K562 (cell line): ENCODE measurements at regions not wholly inside any gene's neighbourhood (a gene's known extent, or its start where the extent isn't known, plus 50 kb on each side); places are given as distances from the start of the nearest gene placed in this dataset.

Experiments used
- BACH1 ChIP-seq: fragments of 200-800 bp; sonication (Bioruptor generic); IDR thresholded peaks from 2 replicates; pipeline ENCODE4 v1.6.1; 2016; ENCODE audit warnings: missing genetic modification characterization, missing compliant biosample characterization
- CTCF ChIP-seq, 3 experiments: IDR thresholded peaks in 2 of 3; conservative IDR thresholded peaks in 1 of 3; 2 replicates each; pipeline ENCODE4 v1.5.1; 2011 to 2012; ENCODE audit warnings: low read length in 3 of 3, mild to moderate bottlenecking in 3 of 3, control low read depth in 2 of 3, improper control_type of control experiment in 1 of 3, inconsistent platforms in 1 of 3, low read depth in 1 of 3, mixed read lengths in 1 of 3, moderate library complexity in 1 of 3; ENCODE audit not compliant: insufficient read depth in 2 of 3
- POLR2A ChIP-seq: fragments of 450-650 bp; conservative IDR thresholded peaks from 2 replicates; pipeline ENCODE4 v1.6.1; 2016
- POLR2G ChIP-seq: fragments of 200-400 bp; formaldehyde crosslinking; IDR thresholded peaks from 2 replicates; pipeline ENCODE4 v1.6.1; 2017; ENCODE audit warnings: low read depth, mild to moderate bottlenecking, antibody characterized with exemption, low read length, moderate library complexity
- RAD21 ChIP-seq, 2 experiments: fragments of 250-450 bp in 1 of 2; fragments of 450-650 bp in 1 of 2; sonication (Bioruptor Pico) in 1 of 2; formaldehyde crosslinking in 1 of 2; IDR thresholded peaks in 1 of 2; conservative IDR thresholded peaks in 1 of 2; 2 replicates each; pipeline versions ENCODE4 v1.4.0 to v1.8.0; 2020 to 2022; ENCODE audit warnings: mild to moderate bottlenecking in 2 of 2, moderate library complexity in 1 of 2
- RBM22 ChIP-seq: fragments of 200-400 bp; formaldehyde crosslinking; IDR thresholded peaks from 2 replicates; pipeline ENCODE4 v1.6.1; 2018; ENCODE audit warnings: low read length, low read depth; ENCODE audit not compliant: poor library complexity, severe bottlenecking
- RFX5 ChIP-seq: IDR thresholded peaks from 2 replicates; pipeline ENCODE4 v1.6.1; 2011; ENCODE audit warnings: low read depth, mild to moderate bottlenecking, improper control_type of control experiment, low read length
- ZNF766 ChIP-seq: fragments of 200-800 bp; sonication (Bioruptor generic); conservative IDR thresholded peaks from 2 replicates; pipeline ENCODE4 v1.6.1; 2016; ENCODE audit warnings: missing genetic modification characterization, missing compliant biosample characterization

GRCh38 chr3:192031941-192032340, 571.0 kb downstream of the PYDC2 start:
- TF ChIP-seq BACH1 (tag), result no peak
- TF ChIP-seq RAD21 (CRISPR knock-in tag; conservative IDR thresholded peaks at IDR 0.05 in 1 of 2, IDR thresholded peaks at IDR 0.05 in 1 of 2), result no peak
- no peak for TF ChIP-seq CTCF (IDR thresholded peaks at IDR 0.05 in 2 of 3, conservative IDR thresholded peaks at IDR 0.05 in 1 of 3; ENCODE audit: insufficient read depth in 2 of 3, low read depth in 1 of 3, low read length in 3 of 3)
- no peak for TF ChIP-seq RFX5
- TF ChIP-seq ZNF766 (CRISPR knock-in tag), result no peak
- no peak for TF ChIP-seq RBM22
- TF ChIP-seq POLR2A, result no peak
- no peak for TF ChIP-seq POLR2G
